Mucosa of descending colon (tissue), 3 donors: ENCODE measurements at regions not wholly inside any gene's neighbourhood (a gene's known extent, or its start where the extent isn't known, plus 50 kb on each side); places are given as distances from the start of the nearest gene placed in this dataset.

Source experiments
- ATAC-seq: fragments of 200-7000 bp; cut with Tn5 transposase; one replicate; pipeline ENCODE4 v1.9.1; 2020; ENCODE audit warnings: mild to moderate bottlenecking, moderate library complexity
- DNase-seq, 3 donors: peaks; one replicate each; pipeline ENCODE4 v3.0.0-alpha.2; 2020
- H3K36me3 ChIP-seq: fragments of 200-600 bp; one replicate; pipeline ENCODE4 v1.8.0; 2021; ENCODE audit warnings: low read depth, mild to moderate bottlenecking
- H3K4me1 ChIP-seq: fragments of 200-600 bp; one replicate; pipeline ENCODE4 v1.8.0; 2021; ENCODE audit warnings: low read depth, mild to moderate bottlenecking
- H3K4me3 ChIP-seq: fragments of 200-600 bp; one replicate; pipeline ENCODE4 v1.8.0; 2021; ENCODE audit warnings: mild to moderate bottlenecking
- H3K9me3 ChIP-seq: fragments of 200-600 bp; one replicate; pipeline ENCODE4 v1.8.0; 2021; ENCODE audit warnings: mild to moderate bottlenecking
- CTCF ChIP-seq: fragments of 200-600 bp; IDR thresholded peaks from one replicate; pipeline ENCODE4 v1.8.0; 2022; ENCODE audit warnings: antibody characterized with exemption, mild to moderate bottlenecking
- intact Hi-C, 2 donors: fragments of 100-400 bp; cut with DNase I in 1 of 2; cut with micrococcal nuclease in 1 of 2; formaldehyde crosslinking; loops; one replicate each; pipeline versions ENCODE4 v1.11.0 to v1.11.1; 2022; cut with DNase I, micrococcal nuclease
- donor health status: DM: no; HTN: no; CAD: no; lungs with moderate emphysema.
- donor health status: DM: no; HTN: no; CAD: no.
- donor health status: DM: no; HTN: yes; CAD: no.

GRCh38 chr15:62457100-62457499 lies 292.0 kb upstream of the C2CD4B start:
- Histone ChIP-seq H3K4me1 (peaks cover 6% of the 10 kb centered on the region), H3K4me3 (no peak overlapping the region), H3K36me3 (no peaks in the 10 kb centered on the region), H3K9me3 (no peaks in the 10 kb centered on the region)
- TF ChIP-seq CTCF, result no peak
- ATAC-seq (no peak), DNase-seq (no peak)
- intact Hi-C loops, result no loop called here

DNA sequence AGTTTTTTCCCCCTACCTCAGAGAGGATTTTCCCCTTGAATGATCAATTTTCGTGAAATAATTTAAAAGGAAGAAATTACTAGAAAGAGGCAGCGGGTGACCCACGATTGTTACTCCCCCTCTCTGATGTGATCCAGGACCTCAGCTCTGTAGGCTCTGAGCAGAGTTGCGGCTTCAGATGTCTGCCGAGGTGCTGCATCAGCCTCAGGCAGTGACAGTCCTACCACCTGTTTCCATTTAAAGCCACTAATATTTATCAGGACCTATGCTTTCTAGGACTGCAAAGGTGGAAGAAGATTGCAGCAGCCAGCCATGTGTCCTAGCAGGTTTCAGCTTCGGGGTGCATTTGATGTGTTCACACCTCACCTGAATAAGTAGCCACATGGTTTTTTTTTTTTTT lies 294.8 kb upstream of the C2CD4B start:
- H3K4me1 ChIP-seq, result no peaks in the 10 kb centered on the region
- no peak for TF ChIP-seq CTCF
- H3K9me3 ChIP-seq, result no peaks in the 10 kb centered on the region
- DNase-seq (no peak), ATAC-seq (no peak)
- H3K36me3 ChIP-seq, result no peaks in the 10 kb centered on the region
- no peak overlapping the region for H3K4me3 ChIP-seq
- intact Hi-C loops, result no loop called here

- intact Hi-C loops, result no loop called here
- H3K9me3 ChIP-seq, result no peaks in the 10 kb centered on the region
- H3K4me1 ChIP-seq, result no peaks in the 10 kb centered on the region
- H3K36me3 ChIP-seq, result no peaks in the 10 kb centered on the region
- no peak for DNase-seq
- ATAC-seq, result peak; percentile 20
- no peak for TF ChIP-seq CTCF
- H3K4me3 ChIP-seq, result no peak overlapping the region
Measured at GRCh38 chr15:62462268-62462667, 297.2 kb upstream of the C2CD4B start.

DNA sequence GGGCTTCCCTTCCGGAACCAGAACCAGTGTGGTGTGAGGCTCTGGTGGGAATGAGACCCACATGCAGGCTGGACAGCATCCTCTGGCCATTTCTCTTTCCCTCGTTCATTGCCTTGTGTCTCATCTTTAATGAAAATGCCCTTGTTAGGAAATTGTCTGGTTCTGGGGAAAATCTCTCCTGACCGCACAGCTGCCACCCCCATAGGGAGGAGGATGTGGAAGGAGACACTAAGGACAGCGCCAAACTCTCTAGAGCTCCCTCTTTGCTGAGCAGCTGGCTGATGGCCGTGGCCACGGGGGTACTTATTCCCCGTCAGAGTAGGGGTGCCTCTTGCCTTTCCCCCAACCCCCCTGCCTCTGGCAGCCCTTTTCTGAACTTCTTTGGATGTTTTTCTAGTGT lies 297.6 kb upstream of the C2CD4B start:
- H3K4me3 ChIP-seq, result no peak overlapping the region
- no peaks in the 10 kb centered on the region for H3K36me3 ChIP-seq
- TF ChIP-seq CTCF, result no peak
- intact Hi-C loops, result no loop called here
- ATAC-seq (peak; percentile 33), DNase-seq (no peak)
- H3K9me3 ChIP-seq, result no peaks in the 10 kb centered on the region
- no peaks in the 10 kb centered on the region for H3K4me1 ChIP-seq

- DNase-seq (no peak), ATAC-seq (no peak)
- no peak overlapping the region for H3K4me3 ChIP-seq
- H3K36me3 ChIP-seq, result no peaks in the 10 kb centered on the region
- no peak for TF ChIP-seq CTCF
- no peaks in the 10 kb centered on the region for H3K9me3 ChIP-seq
- H3K4me1 ChIP-seq, result no peaks in the 10 kb centered on the region
- intact Hi-C loops, result no loop called here
Measured at GRCh38 chr15:62464705-62465104, 299.6 kb upstream of the C2CD4B start.

GRCh38 chr15:62465173-62465572 lies 300.1 kb upstream of the C2CD4B start:
- no peak for TF ChIP-seq CTCF
- no peaks in the 10 kb centered on the region for H3K9me3 ChIP-seq
- DNase-seq (no peak), ATAC-seq (no peak)
- H3K4me1 ChIP-seq, result no peaks in the 10 kb centered on the region
- no peak overlapping the region for H3K4me3 ChIP-seq
- intact Hi-C loops, result no loop called here
- no peaks in the 10 kb centered on the region for H3K36me3 ChIP-seq
